IPS-18a (cell line): ENCODE measurements at regions not wholly inside any gene's neighbourhood (a gene's known extent, or its start where the extent isn't known, plus 50 kb on each side); places are given as distances from the start of the nearest gene placed in this dataset.
A peak's percentile ranks its signal among the peaks of the same experiment; 100 is the strongest.

Experiments used
- H3K27ac ChIP-seq: one replicate; pipeline ENCODE4 v1.5.1; 2013; ENCODE audit warnings: low read length
- H3K27me3 ChIP-seq: one replicate; pipeline ENCODE4 v1.6.1; 2013; ENCODE audit warnings: mild to moderate bottlenecking, low read length; ENCODE audit not compliant: control insufficient read depth, insufficient read depth
- H3K36me3 ChIP-seq: one replicate; pipeline ENCODE4 v1.6.1; 2013; ENCODE audit warnings: low read depth, low read length; ENCODE audit not compliant: control insufficient read depth
- H3K4me1 ChIP-seq: one replicate; pipeline ENCODE4 v1.6.1; 2013; ENCODE audit warnings: low read depth, low read length; ENCODE audit not compliant: control insufficient read depth
- H3K4me3 ChIP-seq: one replicate; pipeline ENCODE4 v1.5.1; 2013; ENCODE audit warnings: low read length
- H3K9ac ChIP-seq: one replicate; pipeline ENCODE4 v1.6.1; 2013; ENCODE audit warnings: mild to moderate bottlenecking, low read length, moderate library complexity
- H3K9me3 ChIP-seq: one replicate; pipeline ENCODE4 v1.6.1; 2013; ENCODE audit warnings: low read depth, low read length; ENCODE audit not compliant: control insufficient read depth

- Histone ChIP-seq H3K4me1 (no peaks in the 10 kb centered on the region), H3K27ac (no peak overlapping the region), H3K9ac (no peak overlapping the region), H3K36me3 (no peaks in the 10 kb centered on the region), H3K9me3 (peaks cover 4% of the 10 kb centered on the region), H3K4me3 (no peak overlapping the region), H3K27me3 (no peaks in the 10 kb centered on the region)
Measured at GRCh38 chr12:43177276-43177675, 374.7 kb downstream of the ADAMTS20 start.

- H3K27ac ChIP-seq: no peak overlapping the region
Measured at GRCh38 chr12:43169115-43169681, 382.8 kb downstream of the ADAMTS20 start.

GRCh38 chr12:43167691-43168090 lies 384.3 kb downstream of the ADAMTS20 start:
- no peak overlapping the region for H3K27ac ChIP-seq
- no peaks in the 10 kb centered on the region for H3K9me3 ChIP-seq
- H3K36me3 ChIP-seq: no peaks in the 10 kb centered on the region
- no peak overlapping the region for H3K9ac ChIP-seq
- no peak overlapping the region for H3K4me3 ChIP-seq
- no peaks in the 10 kb centered on the region for H3K4me1 ChIP-seq
- H3K27me3 ChIP-seq: no peaks in the 10 kb centered on the region

More at GRCh38 chr12:43169115-43169681, 382.8 kb downstream of the ADAMTS20 start:
- Histone ChIP-seq H3K9ac (no peak overlapping the region), H3K4me3 (no peak overlapping the region), H3K27me3 (no peaks in the 10 kb centered on the region), H3K9me3 (no peaks in the 10 kb centered on the region), H3K4me1 (no peaks in the 10 kb centered on the region), H3K36me3 (no peaks in the 10 kb centered on the region)

GRCh38 chr12:43165351-43165750 lies 386.7 kb downstream of the ADAMTS20 start:
- Histone ChIP-seq H3K36me3 (no peaks in the 10 kb centered on the region), H3K4me1 (no peaks in the 10 kb centered on the region), H3K27ac (no peak overlapping the region), H3K27me3 (no peaks in the 10 kb centered on the region), H3K9me3 (no peaks in the 10 kb centered on the region), H3K4me3 (no peak overlapping the region), H3K9ac (no peak overlapping the region)

- Histone ChIP-seq H3K4me1 (no peaks in the 10 kb centered on the region), H3K27me3 (no peaks in the 10 kb centered on the region), H3K36me3 (no peaks in the 10 kb centered on the region), H3K9me3 (no peaks in the 10 kb centered on the region), H3K9ac (no peak overlapping the region), H3K4me3 (no peak overlapping the region), H3K27ac (no peak overlapping the region)
Measured at GRCh38 chr12:43162138-43162537, 389.9 kb downstream of the ADAMTS20 start.

GRCh38 chr12:43159506-43159905 lies 392.5 kb downstream of the ADAMTS20 start:
- no peaks in the 10 kb centered on the region for H3K36me3 ChIP-seq
- H3K4me1 ChIP-seq: peaks cover 5% of the 10 kb centered on the region
- H3K9ac ChIP-seq: no peak overlapping the region
- no peak overlapping the region for H3K4me3 ChIP-seq
- no peaks in the 10 kb centered on the region for H3K9me3 ChIP-seq
- H3K27ac ChIP-seq: no peak overlapping the region
- no peaks in the 10 kb centered on the region for H3K27me3 ChIP-seq

- H3K9ac ChIP-seq: no peak overlapping the region
- no peak overlapping the region for H3K27ac ChIP-seq
- no peaks in the 10 kb centered on the region for H3K36me3 ChIP-seq
- H3K9me3 ChIP-seq: no peaks in the 10 kb centered on the region
- no peak overlapping the region for H3K4me3 ChIP-seq
- peaks cover 7% of the 10 kb centered on the region for H3K4me1 ChIP-seq
- no peaks in the 10 kb centered on the region for H3K27me3 ChIP-seq
Measured at GRCh38 chr12:43158126-43158525, 393.9 kb downstream of the ADAMTS20 start.

- H3K36me3 ChIP-seq: no peaks in the 10 kb centered on the region
Measured at GRCh38 chr12:43155376-43155775, 396.6 kb downstream of the ADAMTS20 start.

GRCh38 chr12:43154498-43155045 lies 397.4 kb downstream of the ADAMTS20 start:
- H3K9ac ChIP-seq: no peak overlapping the region
- no peaks in the 10 kb centered on the region for H3K36me3 ChIP-seq
- H3K4me1 ChIP-seq: peaks cover 7% of the 10 kb centered on the region
- H3K9me3 ChIP-seq: no peaks in the 10 kb centered on the region
- no peaks in the 10 kb centered on the region for H3K27me3 ChIP-seq
- H3K27ac ChIP-seq: no peak overlapping the region
- peak overlapping the region; percentile 17 for H3K4me3 ChIP-seq

More at GRCh38 chr12:43155376-43155775, 396.6 kb downstream of the ADAMTS20 start:
- peaks cover 7% of the 10 kb centered on the region for H3K4me1 ChIP-seq
- no peak overlapping the region for H3K4me3 ChIP-seq
- no peak overlapping the region for H3K27ac ChIP-seq
- H3K9ac ChIP-seq: no peak overlapping the region
- H3K27me3 ChIP-seq: no peaks in the 10 kb centered on the region
- H3K9me3 ChIP-seq: no peaks in the 10 kb centered on the region

- H3K4me3 ChIP-seq: no peak overlapping the region
- no peak overlapping the region for H3K9ac ChIP-seq
- H3K9me3 ChIP-seq: no peaks in the 10 kb centered on the region
- no peak overlapping the region for H3K27ac ChIP-seq
- H3K27me3 ChIP-seq: no peaks in the 10 kb centered on the region
- H3K4me1 ChIP-seq: peaks cover 7% of the 10 kb centered on the region
- no peaks in the 10 kb centered on the region for H3K36me3 ChIP-seq
Measured at GRCh38 chr12:43151441-43151981, 400.5 kb downstream of the ADAMTS20 start.

- Histone ChIP-seq H3K9ac (no peak overlapping the region), H3K27me3 (no peaks in the 10 kb centered on the region), H3K27ac (no peak overlapping the region), H3K9me3 (no peaks in the 10 kb centered on the region), H3K4me1 (no peaks in the 10 kb centered on the region), H3K36me3 (no peaks in the 10 kb centered on the region), H3K4me3 (no peak overlapping the region)
Measured at GRCh38 chr12:43148691-43149090, 403.3 kb downstream of the ADAMTS20 start.

GRCh38 chr12:43147878-43148277 lies 404.1 kb downstream of the ADAMTS20 start:
- H3K4me1 ChIP-seq: no peaks in the 10 kb centered on the region
- no peak overlapping the region for H3K4me3 ChIP-seq
- H3K27me3 ChIP-seq: no peaks in the 10 kb centered on the region
- no peaks in the 10 kb centered on the region for H3K9me3 ChIP-seq
- no peak overlapping the region for H3K27ac ChIP-seq
- no peak overlapping the region for H3K9ac ChIP-seq
- no peaks in the 10 kb centered on the region for H3K36me3 ChIP-seq
